ENCODE measurements at regions not wholly inside any gene's neighbourhood (a gene's known extent, or its start where the extent isn't known, plus 50 kb on each side); places are given as distances from the start of the nearest gene placed in this dataset.

GRCh38 chr16:59328961-59329360 lies 594.8 kb upstream of the GOT2 start:
- ATAC-seq (no peak), DNase-seq (no peak)
- H3K4me2 ChIP-seq (ENCODE audit: low read length): no peak overlapping the region
- H4K20me1 ChIP-seq (ENCODE audit: low read length): no peaks in the 10 kb centered on the region
- H3K9me3 ChIP-seq (ENCODE audit: low read length): no peaks in the 10 kb centered on the region
- BruUV-seq (replicated peaks): no TSS peak
- no peak overlapping the region for H3K9ac ChIP-seq (ENCODE audit: low read length)
- CTCF ChIA-PET: no interaction called here
- intact Hi-C loops (cut with micrococcal nuclease): no loop called here
- POLR2A ChIA-PET (ENCODE audit: unreplicated experiment): no interaction called here
- no peak overlapping the region for H3K27ac ChIP-seq (ENCODE audit: low read length)
- no peaks in the 10 kb centered on the region for H3K79me2 ChIP-seq (ENCODE audit: low read length)
- no peaks in the 10 kb centered on the region for H3K36me3 ChIP-seq (ENCODE audit: low read depth, low read length)
- H3F3A ChIP-seq (ENCODE audit: low read length, unreplicated experiment): no peaks in the 10 kb centered on the region
- no peak overlapping the region for H3K4me3 ChIP-seq (ENCODE audit: low read length)
- no peaks in the 10 kb centered on the region for H3K9me2 ChIP-seq (replicated peaks; ENCODE audit: low read length)
- no peak overlapping the region for H2AFZ ChIP-seq (ENCODE audit: low read length)
- H3K27me3 ChIP-seq (ENCODE audit: low read length): no peaks in the 10 kb centered on the region
- no peak for TF ChIP-seq EZH2 (IDR thresholded peaks at IDR 0.05; ENCODE audit: low read length, unreplicated experiment)
- TF ChIP-seq CTCF (conservative IDR thresholded peaks at IDR 0.05; ENCODE audit: low read depth, low read length): no peak
- no peak for TF ChIP-seq EZH2phosphoT487 (IDR thresholded peaks at IDR 0.05; ENCODE audit: borderline replicate concordance, low read length)
- H3K4me1 ChIP-seq (ENCODE audit: insufficient read depth, low read length): no peaks in the 10 kb centered on the region

GRCh38 chr16:59327894-59328293 lies 593.8 kb upstream of the GOT2 start:
- Histone ChIP-seq H3K4me2 (ENCODE audit: low read length) (no peak overlapping the region), H3K4me1 (ENCODE audit: insufficient read depth, low read length) (no peaks in the 10 kb centered on the region), H3K27ac (ENCODE audit: low read length) (no peak overlapping the region), H3K9me2 (replicated peaks; ENCODE audit: low read length) (no peaks in the 10 kb centered on the region), H3K4me3 (ENCODE audit: low read length) (no peak overlapping the region), H2AFZ (ENCODE audit: low read length) (no peak overlapping the region), H3K9ac (ENCODE audit: low read length) (no peak overlapping the region), H4K20me1 (ENCODE audit: low read length) (no peaks in the 10 kb centered on the region), H3K79me2 (ENCODE audit: low read length) (no peaks in the 10 kb centered on the region), H3K9me3 (ENCODE audit: low read length) (no peaks in the 10 kb centered on the region), H3F3A (ENCODE audit: low read length, unreplicated experiment) (no peaks in the 10 kb centered on the region), H3K27me3 (ENCODE audit: low read length) (no peaks in the 10 kb centered on the region), H3K36me3 (ENCODE audit: low read depth, low read length) (no peaks in the 10 kb centered on the region)
- DNase-seq (no peak), ATAC-seq (no peak)
- ChIA-PET CTCF (no interaction called here), POLR2A (ENCODE audit: unreplicated experiment) (no interaction called here)
- no peak for TF ChIP-seq CTCF (conservative IDR thresholded peaks at IDR 0.05; ENCODE audit: low read depth, low read length)
- TF ChIP-seq EZH2phosphoT487 (IDR thresholded peaks at IDR 0.05; ENCODE audit: borderline replicate concordance, low read length): no peak
- no peak for TF ChIP-seq EZH2 (IDR thresholded peaks at IDR 0.05; ENCODE audit: low read length, unreplicated experiment)
- intact Hi-C loops (cut with micrococcal nuclease): no loop called here
- BruUV-seq (replicated peaks): no TSS peak

GRCh38 chr16:59326955-59327354 lies 592.8 kb upstream of the GOT2 start:
- Histone ChIP-seq H3K9ac (ENCODE audit: low read length) (no peak overlapping the region), H4K20me1 (ENCODE audit: low read length) (no peaks in the 10 kb centered on the region), H3K36me3 (ENCODE audit: low read depth, low read length) (no peaks in the 10 kb centered on the region), H2AFZ (ENCODE audit: low read length) (no peak overlapping the region), H3K4me3 (ENCODE audit: low read length) (no peak overlapping the region), H3K4me2 (ENCODE audit: low read length) (no peak overlapping the region), H3K79me2 (ENCODE audit: low read length) (no peaks in the 10 kb centered on the region), H3K27me3 (ENCODE audit: low read length) (no peaks in the 10 kb centered on the region), H3K9me3 (ENCODE audit: low read length) (no peaks in the 10 kb centered on the region), H3K27ac (ENCODE audit: low read length) (no peak overlapping the region), H3K4me1 (ENCODE audit: insufficient read depth, low read length) (no peaks in the 10 kb centered on the region), H3K9me2 (replicated peaks; ENCODE audit: low read length) (no peaks in the 10 kb centered on the region), H3F3A (ENCODE audit: low read length, unreplicated experiment) (no peaks in the 10 kb centered on the region)
- DNase-seq: no peak
- no peak for TF ChIP-seq EZH2 (IDR thresholded peaks at IDR 0.05; ENCODE audit: low read length, unreplicated experiment)
- TF ChIP-seq EZH2phosphoT487 (IDR thresholded peaks at IDR 0.05; ENCODE audit: borderline replicate concordance, low read length): no peak
- TF ChIP-seq CTCF (conservative IDR thresholded peaks at IDR 0.05; ENCODE audit: low read depth, low read length): no peak
- ChIA-PET POLR2A (ENCODE audit: unreplicated experiment) (interaction anchor here (0.6 kb wide), 1 partner anchor 17 kb away, joined by 3 read pairs; no protein-coding TSS in a partner anchor), CTCF (no interaction called here)
- BruUV-seq (replicated peaks): no TSS peak
- intact Hi-C loops (cut with micrococcal nuclease): no loop called here
- ATAC-seq: no peak

Data from PC-3 (cell line).